Prostate gland (tissue), 2 donors: ENCODE measurements at regions not wholly inside any gene's neighbourhood (a gene's known extent, or its start where the extent isn't known, plus 50 kb on each side); places are given as distances from the start of the nearest gene placed in this dataset.

Experiments
- CTCF ChIP-seq, 4 experiments: fragments of 200-600 bp in 2 of 4; fragments of 450-650 bp in 2 of 4; sonication (generic) in 2 of 4; IDR thresholded peaks; 1 replicate in 3 of 4; 2 replicates in 1 of 4; pipeline ENCODE4 v1.5.1; 2016 to 2019; ENCODE audit warnings: antibody characterized with exemption in 4 of 4, mild to moderate bottlenecking in 2 of 4, moderate library complexity in 2 of 4
- POLR2A ChIP-seq: fragments of 450-650 bp; IDR thresholded peaks from one replicate; pipeline ENCODE4 v1.6.1; 2016; ENCODE audit warnings: antibody characterized with exemption, mild to moderate bottlenecking

GRCh38 chr14:21990116-21990515, 316.5 kb upstream of the OR4E1 start:
- TF ChIP-seq POLR2A (no peak), CTCF (IDR thresholded peaks at IDR 0.05) (peak in 1 of 4 experiments; percentile 16)
